HEK293 (cell line): ENCODE measurements at regions not wholly inside any gene's neighbourhood (a gene's known extent, or its start where the extent isn't known, plus 50 kb on each side); places are given as distances from the start of the nearest gene placed in this dataset.

ENCODE experiments used
- CTCF ChIA-PET: fragments of 350-600 bp; formaldehyde crosslinking; extraction: SDS; loops from one replicate; lab custom pipeline; 2021; ENCODE audit warnings: antibody characterized with exemption; lab: Yijun Ruan, JAX
- POLR2A ChIA-PET: fragments of 300-600 bp; formaldehyde crosslinking; extraction: SDS; loops from one replicate; lab custom pipeline; 2020; ENCODE audit warnings: antibody characterized with exemption, inconsistent platforms; lab: Yijun Ruan, JAX
- H3K27ac ChIP-seq: fragments of 200-500 bp; sonication (Bioruptor generic); 2 replicates; pipeline ENCODE4 v1.5.1; 2014; ENCODE audit warnings: low read depth, low read length, control low read depth, inconsistent platforms; ENCODE audit errors: extremely low read depth
- H3K36me3 ChIP-seq, 2 experiments: fragments of 200-500 bp in 1 of 2; sonication (Bioruptor generic) in 1 of 2; 1 replicate in 1 of 2; 2 replicates in 1 of 2; pipeline ENCODE4 v1.5.1; 2014 to 2017; ENCODE audit warnings: inconsistent platforms in 2 of 2, low read length in 2 of 2; ENCODE audit not compliant: control insufficient read depth in 2 of 2, insufficient read depth in 1 of 2
- H3K4me1 ChIP-seq: fragments of 200-500 bp; sonication (Bioruptor generic); 2 replicates; pipeline ENCODE4 v1.5.1; 2014; ENCODE audit warnings: mild to moderate bottlenecking, low read length, inconsistent platforms; ENCODE audit not compliant: control insufficient read depth, insufficient read depth
- H3K4me3 ChIP-seq: 2 replicates; pipeline ENCODE4 v1.5.1; 2011; ENCODE audit warnings: low read depth, mild to moderate bottlenecking, control low read depth, low read length, moderate library complexity
- H3K9me3 ChIP-seq: fragments of 200-500 bp; sonication (Bioruptor generic); 2 replicates; pipeline ENCODE4 v1.5.1; 2014; ENCODE audit warnings: low read depth, low read length, inconsistent platforms; ENCODE audit not compliant: control insufficient read depth, insufficient read depth
- HOXA7 ChIP-seq: sonication (generic); formaldehyde crosslinking; IDR thresholded peaks from 2 replicates; pipeline ENCODE4 v1.8.1; 2022; ENCODE audit warnings: missing genetic modification reagents, borderline replicate concordance
- SCRT2 ChIP-seq: fragments of 450-650 bp; formaldehyde crosslinking; IDR thresholded peaks from 2 replicates; pipeline ENCODE4 v1.5.1; 2016; ENCODE audit warnings: missing biosample characterization, missing genetic modification characterization
- SP7 ChIP-seq: fragments of 450-650 bp; formaldehyde crosslinking; IDR thresholded peaks from 2 replicates; pipeline ENCODE4 v1.5.1; 2016; ENCODE audit warnings: missing biosample characterization, missing genetic modification characterization
- TRIM28 ChIP-seq: IDR thresholded peaks from 2 replicates; pipeline ENCODE4 v1.6.1; 2011; ENCODE audit warnings: low read length, control low read depth, borderline replicate concordance
- WT1 ChIP-seq: fragments of 450-650 bp; formaldehyde crosslinking; IDR thresholded peaks from 2 replicates; pipeline ENCODE4 v1.5.1; 2016; ENCODE audit warnings: missing biosample characterization, missing genetic modification characterization
- ZBTB8A ChIP-seq: fragments of 450-650 bp; formaldehyde crosslinking; IDR thresholded peaks from 2 replicates; pipeline ENCODE4 v1.5.1; 2016; ENCODE audit warnings: missing biosample characterization, missing genetic modification characterization
- ZFP3 ChIP-seq: fragments of 450-650 bp; formaldehyde crosslinking; IDR thresholded peaks from 2 replicates; pipeline ENCODE4 v1.5.1; 2016; ENCODE audit warnings: low read depth, missing biosample characterization, missing genetic modification characterization
- ZNF10 ChIP-seq: fragments of 450-650 bp; formaldehyde crosslinking; IDR thresholded peaks from 2 replicates; pipeline ENCODE4 v1.5.1; 2017; ENCODE audit warnings: missing biosample characterization, missing genetic modification characterization
- ZNF155 ChIP-seq: fragments of 450-650 bp; formaldehyde crosslinking; IDR thresholded peaks from 2 replicates; pipeline ENCODE4 v1.5.1; 2016; ENCODE audit warnings: missing biosample characterization, missing genetic modification characterization
- ZNF175 ChIP-seq: fragments of 450-650 bp; formaldehyde crosslinking; IDR thresholded peaks from 2 replicates; pipeline ENCODE4 v1.5.1; 2016; ENCODE audit warnings: missing biosample characterization, missing genetic modification characterization
- ZNF214 ChIP-seq: fragments of 450-650 bp; formaldehyde crosslinking; IDR thresholded peaks from 2 replicates; pipeline ENCODE4 v1.5.1; 2017; ENCODE audit warnings: missing biosample characterization, mild to moderate bottlenecking, missing genetic modification characterization, borderline replicate concordance
- ZNF24 ChIP-seq: fragments of 450-650 bp; formaldehyde crosslinking; IDR thresholded peaks from 2 replicates; pipeline ENCODE4 v1.5.1; 2016; ENCODE audit warnings: missing biosample characterization, missing genetic modification characterization
- ZNF366 ChIP-seq: fragments of 450-650 bp; formaldehyde crosslinking; conservative IDR thresholded peaks from 2 replicates; pipeline ENCODE4 v1.5.1; 2016; ENCODE audit warnings: missing biosample characterization, missing genetic modification characterization
- ZNF654 ChIP-seq: fragments of 450-650 bp; formaldehyde crosslinking; IDR thresholded peaks from 2 replicates; pipeline ENCODE4 v1.5.1; 2016; ENCODE audit warnings: low read depth, missing biosample characterization, missing genetic modification characterization
- ZNF660 ChIP-seq: fragments of 450-650 bp; IDR thresholded peaks from 2 replicates; pipeline ENCODE4 v1.5.1; 2018; ENCODE audit warnings: missing biosample characterization, mild to moderate bottlenecking, missing genetic modification characterization
- ZNF704 ChIP-seq: fragments of 450-650 bp; formaldehyde crosslinking; IDR thresholded peaks from 2 replicates; pipeline ENCODE4 v1.5.1; 2016; ENCODE audit warnings: missing biosample characterization, missing genetic modification characterization
- TF ChIP-seq, protein P1 (sequence below): fragments of 450-650 bp; formaldehyde crosslinking; conservative IDR thresholded peaks from 2 replicates; pipeline ENCODE4 v1.5.1; 2016; ENCODE audit warnings: low read depth, missing biosample characterization, missing genetic modification characterization
- TF ChIP-seq, protein P2 (sequence below): fragments of 450-650 bp; formaldehyde crosslinking; IDR thresholded peaks from 2 replicates; pipeline ENCODE4 v1.5.1; 2016; ENCODE audit warnings: missing biosample characterization, missing genetic modification characterization
- TF ChIP-seq, protein P3 (sequence below): fragments of 450-650 bp; formaldehyde crosslinking; IDR thresholded peaks from 2 replicates; pipeline ENCODE4 v1.5.1; 2016; ENCODE audit warnings: missing biosample characterization, missing genetic modification characterization

DNA sequence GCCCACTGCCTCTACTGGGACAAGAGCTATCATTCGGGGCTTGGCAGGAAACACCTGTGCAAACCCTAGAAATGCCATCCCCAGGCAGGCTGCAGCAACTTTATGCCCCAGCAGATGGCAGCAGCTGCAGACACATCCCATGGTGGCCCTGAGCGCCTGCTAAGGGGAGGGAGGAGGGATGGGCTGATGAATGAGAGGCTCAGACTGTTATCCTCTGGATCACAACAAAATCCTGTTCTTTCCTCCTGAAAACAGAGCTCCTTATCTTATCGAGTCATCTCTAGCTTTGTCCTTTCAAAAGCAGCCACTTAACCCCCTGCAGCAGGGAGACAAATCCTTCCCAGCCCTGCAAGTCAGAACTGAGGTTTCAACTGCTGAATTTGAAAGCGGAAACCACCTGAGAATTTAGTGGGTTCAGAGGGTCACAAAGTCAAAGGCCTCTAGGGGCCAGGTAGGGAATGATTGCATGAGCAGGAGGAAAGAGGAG is 90.6 kb upstream of the PROK2 start:
- H3K4me3 ChIP-seq: no peak overlapping the region
- H3K27ac ChIP-seq: no peak overlapping the region
- H3K36me3 ChIP-seq: no peaks in the 10 kb centered on the region
- CTCF ChIA-PET: interaction anchor here (0.5 to 3.6 kb wide), 35 partner anchors 9 to 1211 kb away, joined by 3 to 17 read pairs (median 4); no protein-coding TSS in a partner anchor
- POLR2A ChIA-PET: no interaction called here
- peaks cover 9% of the 10 kb centered on the region; the same call in 1 of the 2 replicates for H3K4me1 ChIP-seq
- peak; percentile 27; the same call in 1 of the 2 replicates for TF ChIP-seq SCRT2 (tag by site-specific recombination)
- TF ChIP-seq, protein P1, sequence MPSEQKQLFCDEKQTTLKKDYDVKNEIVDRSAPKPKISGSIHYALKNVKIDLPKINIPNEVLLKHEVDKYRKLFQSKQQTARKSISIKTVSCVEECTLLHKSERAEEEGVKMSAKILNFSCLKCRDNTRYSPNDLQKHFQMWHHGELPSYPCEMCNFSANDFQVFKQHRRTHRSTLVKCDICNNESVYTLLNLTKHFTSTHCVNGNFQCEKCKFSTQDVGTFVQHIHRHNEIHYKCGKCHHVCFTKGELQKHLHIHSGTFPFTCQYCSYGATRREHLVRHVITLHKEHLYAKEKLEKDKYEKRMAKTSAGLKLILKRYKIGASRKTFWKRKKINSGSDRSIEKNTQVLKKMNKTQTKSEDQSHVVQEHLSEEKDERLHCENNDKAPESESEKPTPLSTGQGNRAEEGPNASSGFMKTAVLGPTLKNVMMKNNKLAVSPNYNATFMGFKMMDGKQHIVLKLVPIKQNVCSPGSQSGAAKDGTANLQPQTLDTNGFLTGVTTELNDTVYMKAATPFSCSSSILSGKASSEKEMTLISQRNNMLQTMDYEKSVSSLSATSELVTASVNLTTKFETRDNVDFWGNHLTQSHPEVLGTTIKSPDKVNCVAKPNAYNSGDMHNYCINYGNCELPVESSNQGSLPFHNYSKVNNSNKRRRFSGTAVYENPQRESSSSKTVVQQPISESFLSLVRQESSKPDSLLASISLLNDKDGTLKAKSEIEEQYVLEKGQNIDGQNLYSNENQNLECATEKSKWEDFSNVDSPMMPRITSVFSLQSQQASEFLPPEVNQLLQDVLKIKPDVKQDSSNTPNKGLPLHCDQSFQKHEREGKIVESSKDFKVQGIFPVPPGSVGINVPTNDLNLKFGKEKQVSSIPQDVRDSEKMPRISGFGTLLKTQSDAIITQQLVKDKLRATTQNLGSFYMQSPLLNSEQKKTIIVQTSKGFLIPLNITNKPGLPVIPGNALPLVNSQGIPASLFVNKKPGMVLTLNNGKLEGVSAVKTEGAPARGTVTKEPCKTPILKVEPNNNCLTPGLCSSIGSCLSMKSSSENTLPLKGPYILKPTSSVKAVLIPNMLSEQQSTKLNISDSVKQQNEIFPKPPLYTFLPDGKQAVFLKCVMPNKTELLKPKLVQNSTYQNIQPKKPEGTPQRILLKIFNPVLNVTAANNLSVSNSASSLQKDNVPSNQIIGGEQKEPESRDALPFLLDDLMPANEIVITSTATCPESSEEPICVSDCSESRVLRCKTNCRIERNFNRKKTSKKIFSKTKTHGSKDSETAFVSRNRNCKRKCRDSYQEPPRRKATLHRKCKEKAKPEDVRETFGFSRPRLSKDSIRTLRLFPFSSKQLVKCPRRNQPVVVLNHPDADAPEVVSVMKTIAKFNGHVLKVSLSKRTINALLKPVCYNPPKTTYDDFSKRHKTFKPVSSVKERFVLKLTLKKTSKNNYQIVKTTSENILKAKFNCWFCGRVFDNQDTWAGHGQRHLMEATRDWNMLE (tag by site-specific recombination): no peak
- no peak for TF ChIP-seq ZNF155 (tag by site-specific recombination)
- no peak for TF ChIP-seq ZNF175 (tag by site-specific recombination)
- TF ChIP-seq WT1 (tag by site-specific recombination): no peak
- 0 out of 2 replicates have a peak, but pooled peaks have one; percentile 19 for TF ChIP-seq TRIM28
- TF ChIP-seq ZFP3: no peak
- TF ChIP-seq ZNF704 (tag by site-specific recombination): no peak
- TF ChIP-seq, protein P2, sequence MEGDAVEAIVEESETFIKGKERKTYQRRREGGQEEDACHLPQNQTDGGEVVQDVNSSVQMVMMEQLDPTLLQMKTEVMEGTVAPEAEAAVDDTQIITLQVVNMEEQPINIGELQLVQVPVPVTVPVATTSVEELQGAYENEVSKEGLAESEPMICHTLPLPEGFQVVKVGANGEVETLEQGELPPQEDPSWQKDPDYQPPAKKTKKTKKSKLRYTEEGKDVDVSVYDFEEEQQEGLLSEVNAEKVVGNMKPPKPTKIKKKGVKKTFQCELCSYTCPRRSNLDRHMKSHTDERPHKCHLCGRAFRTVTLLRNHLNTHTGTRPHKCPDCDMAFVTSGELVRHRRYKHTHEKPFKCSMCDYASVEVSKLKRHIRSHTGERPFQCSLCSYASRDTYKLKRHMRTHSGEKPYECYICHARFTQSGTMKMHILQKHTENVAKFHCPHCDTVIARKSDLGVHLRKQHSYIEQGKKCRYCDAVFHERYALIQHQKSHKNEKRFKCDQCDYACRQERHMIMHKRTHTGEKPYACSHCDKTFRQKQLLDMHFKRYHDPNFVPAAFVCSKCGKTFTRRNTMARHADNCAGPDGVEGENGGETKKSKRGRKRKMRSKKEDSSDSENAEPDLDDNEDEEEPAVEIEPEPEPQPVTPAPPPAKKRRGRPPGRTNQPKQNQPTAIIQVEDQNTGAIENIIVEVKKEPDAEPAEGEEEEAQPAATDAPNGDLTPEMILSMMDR (tag by site-specific recombination): peak; percentile 63
- TF ChIP-seq ZNF10 (tag by site-specific recombination): peak; percentile 59; the same call in 1 of the 2 replicates
- TF ChIP-seq ZNF654: peak; percentile 80
- TF ChIP-seq ZNF24 (tag by site-specific recombination): no peak
- 0 out of 2 replicates have a peak, but pooled peaks have one; percentile 40 for TF ChIP-seq ZNF660 (tag by site-specific recombination)
- TF ChIP-seq, protein P3, sequence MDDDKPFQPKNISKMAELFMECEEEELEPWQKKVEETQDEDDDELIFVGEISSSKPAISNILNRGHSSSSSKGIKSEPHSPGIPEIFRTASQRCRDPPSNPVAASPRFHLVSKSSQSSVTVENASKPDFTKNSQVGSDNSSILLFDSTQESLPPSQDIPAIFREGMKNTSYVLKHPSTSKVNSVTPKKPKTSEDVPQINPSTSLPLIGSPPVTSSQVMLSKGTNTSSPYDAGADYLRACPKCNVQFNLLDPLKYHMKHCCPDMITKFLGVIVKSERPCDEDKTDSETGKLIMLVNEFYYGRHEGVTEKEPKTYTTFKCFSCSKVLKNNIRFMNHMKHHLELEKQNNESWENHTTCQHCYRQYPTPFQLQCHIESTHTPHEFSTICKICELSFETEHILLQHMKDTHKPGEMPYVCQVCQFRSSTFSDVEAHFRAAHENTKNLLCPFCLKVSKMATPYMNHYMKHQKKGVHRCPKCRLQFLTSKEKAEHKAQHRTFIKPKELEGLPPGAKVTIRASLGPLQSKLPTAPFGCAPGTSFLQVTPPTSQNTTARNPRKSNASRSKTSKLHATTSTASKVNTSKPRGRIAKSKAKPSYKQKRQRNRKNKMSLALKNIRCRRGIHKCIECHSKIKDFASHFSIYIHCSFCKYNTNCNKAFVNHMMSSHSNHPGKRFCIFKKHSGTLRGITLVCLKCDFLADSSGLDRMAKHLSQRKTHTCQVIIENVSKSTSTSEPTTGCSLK (tag by site-specific recombination): no peak
- TF ChIP-seq HOXA7 (CRISPR knock-in tag): no peak
- peak; percentile 42 for TF ChIP-seq ZNF366 (tag by site-specific recombination)
- 0 out of 2 replicates have a peak, but pooled peaks have one; percentile 20 for TF ChIP-seq SP7 (tag by site-specific recombination)
- TF ChIP-seq ZBTB8A (tag by site-specific recombination): peak; percentile 82
- TF ChIP-seq ZNF214 (tag by site-specific recombination): no peak
- TF ChIP-seq, all 188 proteins: peak for 9
- no peaks in the 10 kb centered on the region for H3K9me3 ChIP-seq
